Natural killer cell (primary cell): ENCODE measurements at regions not wholly inside any gene's neighbourhood (a gene's known extent, or its start where the extent isn't known, plus 50 kb on each side); places are given as distances from the start of the nearest gene placed in this dataset.
A peak's percentile ranks its signal among the peaks of the same experiment; 100 is the strongest.

Experiments
- ATAC-seq, 3 donors: fragments of 150-1000 bp in 2 of 3; fragments of 200-7000 bp in 1 of 3; cut with Tn5 transposase; 1 replicate in 1 of 3; 2 replicates in 2 of 3; pipeline ENCODE4 v1.10.0; 2021; ENCODE audit warnings: mild to moderate bottlenecking in 2 of 3, moderate library complexity in 2 of 3
- DNase-seq, 2 donors: peaks; one replicate each; pipeline versions ENCODE4 v3.0.0 to v3.0.0-alpha.2; 2013 to 2021; ENCODE audit warnings: mixed read lengths in 1 of 2
- H3K27ac ChIP-seq: one replicate; pipeline ENCODE4 v1.5.1; 2013; ENCODE audit warnings: mild to moderate bottlenecking, low read length
- H3K27me3 ChIP-seq: one replicate; pipeline ENCODE4 v1.6.1; 2013; ENCODE audit warnings: low read length; ENCODE audit not compliant: control insufficient read depth, insufficient read depth
- H3K36me3 ChIP-seq: one replicate; pipeline ENCODE4 v1.6.1; 2013; ENCODE audit warnings: low read length; ENCODE audit not compliant: control insufficient read depth, insufficient read depth
- H3K4me1 ChIP-seq: one replicate; pipeline ENCODE4 v1.6.1; 2013; ENCODE audit warnings: low read length; ENCODE audit not compliant: control insufficient read depth, insufficient read depth
- H3K4me3 ChIP-seq: one replicate; pipeline ENCODE4 v1.5.1; 2013; ENCODE audit warnings: low read length
- H3K9me3 ChIP-seq: one replicate; pipeline ENCODE4 v1.6.1; 2013; ENCODE audit warnings: low read length; ENCODE audit not compliant: control insufficient read depth, insufficient read depth
- H3K27ac Mint-ChIP-seq, 2 donors: one replicate each; pipeline ENCODE4 v1.8.0; 2022; ENCODE audit warnings: mild to moderate bottlenecking in 2 of 2, mixed read lengths in 2 of 2, moderate library complexity in 1 of 2
- H3K27me3 Mint-ChIP-seq, 2 donors: one replicate each; pipeline ENCODE4 v1.8.0; 2022; ENCODE audit warnings: low read depth in 2 of 2, mixed read lengths in 2 of 2
- H3K36me3 Mint-ChIP-seq: one replicate; pipeline ENCODE4 v1.8.0; 2022; ENCODE audit warnings: mixed read lengths
- H3K4me1 Mint-ChIP-seq, 2 donors: one replicate each; pipeline ENCODE4 v1.8.0; 2022; ENCODE audit warnings: mixed read lengths in 2 of 2
- H3K4me3 Mint-ChIP-seq: one replicate; pipeline ENCODE4 v1.8.0; 2022; ENCODE audit warnings: mild to moderate bottlenecking, moderate library complexity, mixed read lengths
- H3K9me3 Mint-ChIP-seq, 2 donors: one replicate each; pipeline ENCODE4 v1.8.0; 2022; ENCODE audit warnings: mixed read lengths in 2 of 2
- WGBS: methylation state at CpG from one replicate; pipeline ENCODE4 v1.1.7; 2013; ENCODE audit warnings: missing lambda C conversion rate; ENCODE audit not compliant: insufficient coverage; 5-methylcytosine and 5-hydroxymethylcytosine counted together
- intact Hi-C: fragments of 100-400 bp; cut with micrococcal nuclease; formaldehyde crosslinking; loops from one replicate; pipeline ENCODE4 v1.14.2; 2022
- TF ChIP-seq, protein P1 (sequence below): fragments of 200-600 bp; IDR thresholded peaks from one replicate; pipeline ENCODE4 v1.8.0; 2022; ENCODE audit warnings: antibody characterized with exemption

GRCh38 chr14:89534902-89535685 lies 118.1 kb upstream of the FOXN3 start:
- Mint-ChIP-seq H3K27ac (peak overlapping the region in 1 of 2 donors; percentile 37), H3K9me3 (no peaks in the 10 kb centered on the region), H3K36me3 (no peaks in the 10 kb centered on the region), H3K4me1 (peaks cover 42 to 44% of the 10 kb centered on the region in 2 donors), H3K27me3 (no peaks in the 10 kb centered on the region), H3K4me3 (no peak overlapping the region)
- Histone ChIP-seq H3K4me3 (no peak overlapping the region), H3K27me3 (no peaks in the 10 kb centered on the region), H3K9me3 (no peaks in the 10 kb centered on the region), H3K4me1 (no peaks in the 10 kb centered on the region), H3K36me3 (no peaks in the 10 kb centered on the region), H3K27ac (no peak overlapping the region)
- 96% methylated on average over 3 of the region's 4 CpGs for WGBS
- DNase-seq (no peak), ATAC-seq (no peak)
- intact Hi-C loops, result no loop called here
- TF ChIP-seq, protein P1, sequence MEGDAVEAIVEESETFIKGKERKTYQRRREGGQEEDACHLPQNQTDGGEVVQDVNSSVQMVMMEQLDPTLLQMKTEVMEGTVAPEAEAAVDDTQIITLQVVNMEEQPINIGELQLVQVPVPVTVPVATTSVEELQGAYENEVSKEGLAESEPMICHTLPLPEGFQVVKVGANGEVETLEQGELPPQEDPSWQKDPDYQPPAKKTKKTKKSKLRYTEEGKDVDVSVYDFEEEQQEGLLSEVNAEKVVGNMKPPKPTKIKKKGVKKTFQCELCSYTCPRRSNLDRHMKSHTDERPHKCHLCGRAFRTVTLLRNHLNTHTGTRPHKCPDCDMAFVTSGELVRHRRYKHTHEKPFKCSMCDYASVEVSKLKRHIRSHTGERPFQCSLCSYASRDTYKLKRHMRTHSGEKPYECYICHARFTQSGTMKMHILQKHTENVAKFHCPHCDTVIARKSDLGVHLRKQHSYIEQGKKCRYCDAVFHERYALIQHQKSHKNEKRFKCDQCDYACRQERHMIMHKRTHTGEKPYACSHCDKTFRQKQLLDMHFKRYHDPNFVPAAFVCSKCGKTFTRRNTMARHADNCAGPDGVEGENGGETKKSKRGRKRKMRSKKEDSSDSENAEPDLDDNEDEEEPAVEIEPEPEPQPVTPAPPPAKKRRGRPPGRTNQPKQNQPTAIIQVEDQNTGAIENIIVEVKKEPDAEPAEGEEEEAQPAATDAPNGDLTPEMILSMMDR, result no peak

GRCh38 chr14:89533766-89534165 lies 116.7 kb upstream of the FOXN3 start:
- WGBS, result 75% methylated on average over 2 of the region's 4 CpGs

GRCh38 chr14:89533136-89533535 lies 116.1 kb upstream of the FOXN3 start:
- DNase-seq (no peak), ATAC-seq (no peak)
- Mint-ChIP-seq H3K36me3 (no peaks in the 10 kb centered on the region), H3K27me3 (no peaks in the 10 kb centered on the region), H3K27ac (peak overlapping the region in 1 of 2 donors; percentile 15), H3K9me3 (no peaks in the 10 kb centered on the region), H3K4me1 (peaks cover 33 to 36% of the 10 kb centered on the region in 2 donors), H3K4me3 (no peak overlapping the region)
- Histone ChIP-seq H3K4me3 (no peak overlapping the region), H3K9me3 (no peaks in the 10 kb centered on the region), H3K4me1 (no peaks in the 10 kb centered on the region), H3K27ac (no peak overlapping the region), H3K36me3 (no peaks in the 10 kb centered on the region), H3K27me3 (no peaks in the 10 kb centered on the region)
- TF ChIP-seq, protein P1, result no peak
- intact Hi-C loops, result no loop called here
- WGBS, result 98% methylated on average over 12 of the region's 12 CpGs

More at GRCh38 chr14:89533766-89534165, 116.7 kb upstream of the FOXN3 start:
- DNase-seq, result no peak
- Histone ChIP-seq H3K27me3 (no peaks in the 10 kb centered on the region), H3K27ac (no peak overlapping the region), H3K9me3 (no peaks in the 10 kb centered on the region), H3K36me3 (no peaks in the 10 kb centered on the region), H3K4me1 (no peaks in the 10 kb centered on the region), H3K4me3 (no peak overlapping the region)
- no peak for ATAC-seq
- TF ChIP-seq, protein P1, result no peak
- intact Hi-C loops, result no loop called here
- no peak overlapping the region for H3K27ac Mint-ChIP-seq
- no peak overlapping the region for H3K4me3 Mint-ChIP-seq
- H3K36me3 Mint-ChIP-seq, result no peaks in the 10 kb centered on the region
- no peaks in the 10 kb centered on the region for H3K9me3 Mint-ChIP-seq
- no peaks in the 10 kb centered on the region for H3K27me3 Mint-ChIP-seq
- peaks cover 32 to 36% of the 10 kb centered on the region in 2 donors for H3K4me1 Mint-ChIP-seq
